IMR-90 (cell line): ENCODE measurements at regions not wholly inside any gene's neighbourhood (a gene's known extent, or its start where the extent isn't known, plus 50 kb on each side); places are given as distances from the start of the nearest gene placed in this dataset.
"Not testable (repeated sequence)": the region's sequence is repeated elsewhere in the genome, so short reads cannot be mapped to it uniquely, and the experiment has no call there.

ENCODE experiments used
- ATAC-seq: fragments of 200-7000 bp; cut with Tn5 transposase; 2 replicates; pipeline ENCODE4 v1.9.1; 2020; ENCODE audit warnings: low read depth, mild to moderate bottlenecking, moderate library complexity
- BruUV-seq: library from RNA; stranded (reverse); fragments of 400-500 nt; replicated peaks from 2 replicates; lab custom pipeline; 2021; lab: Mats Ljungman, UMichigan
- CTCF ChIA-PET: fragments of 300-600 bp; formaldehyde crosslinking; extraction: SDS; loops from one replicate; lab custom pipeline; 2021; ENCODE audit warnings: antibody characterized with exemption; lab: Yijun Ruan, JAX
- POLR2A ChIA-PET: fragments of 300-600 bp; sonication (Branson Sonifier 250); formaldehyde crosslinking; loops from one replicate; lab custom pipeline; 2022; ENCODE audit warnings: antibody characterized with exemption; ENCODE audit not compliant: unreplicated experiment; lab: Charles Lee
- DNase-seq: peaks from one replicate; pipeline ENCODE4 v3.0.0; 2013
- H2AFZ ChIP-seq: replicated peaks from 2 replicates; pipeline ENCODE3; 2013; ENCODE audit warnings: low read length, mild to moderate bottlenecking; ENCODE audit not compliant: poor library complexity
- H2AK5ac ChIP-seq: 2 replicates; pipeline ENCODE4 v1.6.1; 2013; ENCODE audit warnings: low read depth, low read length, inconsistent platforms
- H2AK9ac ChIP-seq: replicated peaks from 2 replicates; pipeline ENCODE3; 2013; ENCODE audit warnings: mild to moderate bottlenecking, low read depth, low read length, moderate library complexity; ENCODE audit not compliant: poor library complexity
- H2BK120ac ChIP-seq: 2 replicates; pipeline ENCODE4 v1.6.1; 2013; ENCODE audit warnings: low read depth, low read length, inconsistent platforms
- H2BK15ac ChIP-seq: 3 replicates; pipeline ENCODE4 v1.6.1; 2013; ENCODE audit warnings: low read depth, low read length, inconsistent platforms
- H2BK20ac ChIP-seq: 2 replicates; pipeline ENCODE4 v1.6.1; 2013; ENCODE audit warnings: low read depth, mild to moderate bottlenecking, inconsistent platforms, low read length, moderate library complexity
- H2BK5ac ChIP-seq: 2 replicates; pipeline ENCODE4 v1.6.1; 2013; ENCODE audit warnings: mild to moderate bottlenecking, low read depth, low read length, inconsistent platforms; ENCODE audit not compliant: poor library complexity, severe bottlenecking
- H3K14ac ChIP-seq: replicated peaks from 2 replicates; pipeline ENCODE4 v1.6.1; 2013; ENCODE audit warnings: low read depth, low read length, inconsistent platforms
- H3K18ac ChIP-seq: 2 replicates; pipeline ENCODE4 v1.6.1; 2013; ENCODE audit warnings: low read depth, low read length, control low read depth
- H3K23ac ChIP-seq: 2 replicates; pipeline ENCODE4 v1.6.1; 2013; ENCODE audit warnings: low read depth, low read length, inconsistent platforms
- H3K27ac ChIP-seq: 2 replicates; pipeline ENCODE4 v1.5.1; 2013; ENCODE audit warnings: mild to moderate bottlenecking, control low read depth, low read length; ENCODE audit not compliant: insufficient read depth
- H3K27me3 ChIP-seq: 2 replicates; pipeline ENCODE4 v1.6.1; 2013; ENCODE audit warnings: low read length; ENCODE audit not compliant: control insufficient read depth, insufficient read depth
- H3K36me3 ChIP-seq: 2 replicates; pipeline ENCODE4 v1.6.1; 2013; ENCODE audit warnings: low read length, mixed read lengths; ENCODE audit not compliant: control insufficient read depth, insufficient read depth
- H3K4ac ChIP-seq: 2 replicates; pipeline ENCODE4 v1.6.1; 2013; ENCODE audit warnings: low read depth, low read length, inconsistent platforms
- H3K4me1 ChIP-seq: 2 replicates; pipeline ENCODE4 v1.6.1; 2013; ENCODE audit warnings: low read length, mixed read lengths; ENCODE audit not compliant: control insufficient read depth, insufficient read depth
- H3K4me2 ChIP-seq: 2 replicates; pipeline ENCODE4 v1.6.1; 2013; ENCODE audit warnings: low read depth, mild to moderate bottlenecking, control low read depth, low read length, moderate library complexity
- H3K4me3 ChIP-seq: 2 replicates; pipeline ENCODE4 v1.5.1; 2013; ENCODE audit warnings: low read depth, mild to moderate bottlenecking, control low read depth, low read length, moderate library complexity; ENCODE audit not compliant: insufficient read depth
- H3K56ac ChIP-seq: 2 replicates; pipeline ENCODE4 v1.6.1; 2013; ENCODE audit warnings: low read length, inconsistent platforms; ENCODE audit not compliant: insufficient read depth; ENCODE audit errors: extremely low read depth
- H3K79me1 ChIP-seq, 2 experiments: 2 replicates each; pipeline ENCODE4 v1.6.1; 2013; ENCODE audit warnings: low read length in 2 of 2, inconsistent platforms in 1 of 2, low read depth in 1 of 2
- H3K9ac ChIP-seq: 2 replicates; pipeline ENCODE4 v1.6.1; 2013; ENCODE audit warnings: low read depth, low read length, control low read depth
- H3K9me1 ChIP-seq: 2 replicates; pipeline ENCODE4 v1.6.1; 2013; ENCODE audit warnings: low read length, inconsistent platforms; ENCODE audit not compliant: insufficient read depth
- H3K9me3 ChIP-seq: 2 replicates; pipeline ENCODE4 v1.6.1; 2013; ENCODE audit warnings: low read length; ENCODE audit not compliant: control insufficient read depth, insufficient read depth
- H4K20me1 ChIP-seq: 2 replicates; pipeline ENCODE4 v1.6.1; 2013; ENCODE audit warnings: low read length, inconsistent platforms; ENCODE audit not compliant: insufficient read depth
- H4K5ac ChIP-seq: 2 replicates; pipeline ENCODE4 v1.6.1; 2013; ENCODE audit warnings: mild to moderate bottlenecking, low read depth, low read length, control low read depth
- H4K8ac ChIP-seq, 2 experiments: 2 replicates each; pipeline ENCODE4 v1.6.1; 2013; ENCODE audit warnings: low read depth in 2 of 2, low read length in 2 of 2, control low read depth in 1 of 2, inconsistent platforms in 1 of 2
- H4K91ac ChIP-seq: 2 replicates; pipeline ENCODE4 v1.6.1; 2013; ENCODE audit warnings: low read depth, low read length, inconsistent platforms; ENCODE audit not compliant: insufficient read depth
- WGBS, 2 experiments: methylation state at CpG; one replicate each; pipeline versions ENCODE4 v1.1.5 to v1.1.7; 2013; ENCODE audit warnings: missing lambda C conversion rate in 2 of 2; ENCODE audit not compliant: insufficient read length in 1 of 2; ENCODE audit errors: extremely low coverage in 2 of 2; 5-methylcytosine and 5-hydroxymethylcytosine counted together
- dilution Hi-C: fragments of 300-500 bp; cut with HindIII; formaldehyde crosslinking; loops from one replicate; pipeline ENCODE4 v1.14.3; 2018; ENCODE audit warnings: low sequenced_read_pairs; ENCODE audit not compliant: unreplicated experiment
- in situ Hi-C: fragments of 300-500 bp; cut with MboI; formaldehyde crosslinking; loops from 3 replicates; pipeline ENCODE4 v1.14.3; 2019; ENCODE audit warnings: low sequenced_read_pairs, inconsistent platforms, mixed read lengths
- intact Hi-C: fragments of 100-400 bp; cut with micrococcal nuclease; formaldehyde crosslinking; loops from 2 replicates; pipeline ENCODE4 v1.10.0; 2022

GRCh38 chr15:22264272-22264671, 183.9 kb downstream of the OR4M2 start:
- H3K18ac ChIP-seq, H2BK5ac ChIP-seq, H3K23ac ChIP-seq, H2AFZ ChIP-seq, H4K91ac ChIP-seq, DNase-seq, H4K5ac ChIP-seq, H3K4me3 ChIP-seq, H3K14ac ChIP-seq, CTCF ChIA-PET, H3K9me1 ChIP-seq, H2BK20ac ChIP-seq, H2BK120ac ChIP-seq, dilution Hi-C loops, H2BK15ac ChIP-seq, H3K79me1 ChIP-seq, H3K27ac ChIP-seq, H3K27me3 ChIP-seq, H3K4ac ChIP-seq, H3K36me3 ChIP-seq, intact Hi-C loops, BruUV-seq, ATAC-seq, in situ Hi-C loops, H3K9ac ChIP-seq, H3K4me1 ChIP-seq, H4K8ac ChIP-seq, H2AK9ac ChIP-seq, H2AK5ac ChIP-seq, H3K56ac ChIP-seq, POLR2A ChIA-PET, H4K20me1 ChIP-seq, H3K4me2 ChIP-seq: not testable (repeated sequence)
- 42% methylated on average over 2 of the region's 3 CpGs; no CpG with 5 or more reads in 1 of the 2 experiments for WGBS, 2 experiments
- H3K9me3 ChIP-seq: peaks cover 25% of the 10 kb centered on the region
